ENCODE measurements at regions not wholly inside any gene's neighbourhood (a gene's known extent, or its start where the extent isn't known, plus 50 kb on each side); places are given as distances from the start of the nearest gene placed in this dataset.

DNA sequence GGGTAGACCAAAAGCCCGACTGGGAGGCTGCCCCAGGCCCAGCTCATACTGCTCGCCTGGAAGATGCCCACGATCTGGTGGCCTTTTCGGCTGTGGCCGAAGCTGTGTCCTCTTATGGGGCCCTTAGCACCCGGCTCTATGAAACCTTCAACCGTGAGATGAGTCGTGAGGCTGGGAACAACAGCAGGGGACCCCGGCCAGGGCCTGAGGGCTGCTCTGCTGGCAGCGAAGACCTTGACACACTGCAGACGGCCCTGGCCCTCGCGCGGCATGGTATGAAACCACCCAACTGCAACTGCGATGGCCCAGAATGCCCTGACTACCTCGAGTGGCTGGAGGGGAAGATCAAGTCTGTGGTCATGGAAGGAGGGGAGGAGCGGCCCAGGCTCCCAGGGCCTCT, 61.7 kb downstream of the TET3 start:
- Histone ChIP-seq H3K36me3 (ENCODE audit: control insufficient read depth in 2 of 2, insufficient read depth in 2 of 2, low read length in 2 of 2) (peaks cover 15 to 24% of the 10 kb centered on the region in 2 donors), H3K4me3 (ENCODE audit: low read length in 2 of 2) (no peak overlapping the region), H3K4me1 (ENCODE audit: control insufficient read depth in 2 of 2, insufficient read depth in 2 of 2, low read length in 2 of 2) (no peaks in the 10 kb centered on the region), H3K27me3 (ENCODE audit: control insufficient read depth in 2 of 2, insufficient read depth in 2 of 2, low read length in 2 of 2) (no peaks in the 10 kb centered on the region), H3K9ac (ENCODE audit: low read depth in 1 of 2, low read length in 2 of 2) (no peak overlapping the region), H3K27ac (ENCODE audit: low read depth in 2 of 2, low read length in 2 of 2) (no peak overlapping the region), H3K9me3 (ENCODE audit: control insufficient read depth in 2 of 2, low read length in 2 of 2) (no peaks in the 10 kb centered on the region)

DNA sequence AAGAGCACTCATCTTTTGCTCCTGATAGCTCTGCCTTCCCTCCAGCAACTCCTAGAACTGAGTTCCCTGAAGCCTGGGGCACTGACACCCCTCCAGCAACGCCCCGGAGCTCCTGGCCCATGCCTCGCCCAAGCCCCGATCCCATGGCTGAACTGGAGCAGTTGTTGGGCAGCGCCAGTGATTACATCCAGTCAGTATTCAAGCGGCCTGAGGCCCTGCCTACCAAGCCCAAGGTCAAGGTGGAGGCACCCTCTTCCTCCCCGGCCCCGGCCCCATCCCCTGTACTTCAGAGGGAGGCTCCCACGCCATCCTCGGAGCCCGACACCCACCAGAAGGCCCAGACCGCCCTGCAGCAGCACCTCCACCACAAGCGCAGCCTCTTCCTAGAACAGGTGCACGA, 62.4 kb downstream of the TET3 start:
- Histone ChIP-seq H3K27ac (ENCODE audit: low read depth in 2 of 2, low read length in 2 of 2) (no peak overlapping the region), H3K4me3 (ENCODE audit: low read length in 2 of 2) (no peak overlapping the region), H3K9me3 (ENCODE audit: control insufficient read depth in 2 of 2, low read length in 2 of 2) (no peaks in the 10 kb centered on the region), H3K27me3 (ENCODE audit: control insufficient read depth in 2 of 2, insufficient read depth in 2 of 2, low read length in 2 of 2) (no peaks in the 10 kb centered on the region), H3K36me3 (ENCODE audit: control insufficient read depth in 2 of 2, insufficient read depth in 2 of 2, low read length in 2 of 2) (peaks cover 15 to 25% of the 10 kb centered on the region in 2 donors), H3K9ac (ENCODE audit: low read depth in 1 of 2, low read length in 2 of 2) (no peak overlapping the region), H3K4me1 (ENCODE audit: control insufficient read depth in 2 of 2, insufficient read depth in 2 of 2, low read length in 2 of 2) (no peaks in the 10 kb centered on the region)

DNA sequence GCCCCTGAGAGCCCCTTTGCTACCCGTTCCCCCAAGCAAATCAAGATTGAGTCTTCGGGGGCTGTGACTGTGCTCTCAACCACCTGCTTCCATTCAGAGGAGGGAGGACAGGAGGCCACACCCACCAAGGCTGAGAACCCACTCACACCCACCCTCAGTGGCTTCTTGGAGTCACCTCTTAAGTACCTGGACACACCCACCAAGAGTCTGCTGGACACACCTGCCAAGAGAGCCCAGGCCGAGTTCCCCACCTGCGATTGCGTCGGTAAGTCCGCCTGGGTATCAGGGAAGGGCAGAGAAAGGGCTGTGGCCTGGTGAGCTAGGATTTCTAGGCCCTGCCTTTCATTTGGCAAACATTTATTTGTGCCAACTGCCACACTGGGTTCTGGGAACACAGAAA, 63.4 kb downstream of the TET3 start:
- Histone ChIP-seq H3K4me1 (ENCODE audit: control insufficient read depth in 2 of 2, insufficient read depth in 2 of 2, low read length in 2 of 2) (no peaks in the 10 kb centered on the region), H3K27me3 (ENCODE audit: control insufficient read depth in 2 of 2, insufficient read depth in 2 of 2, low read length in 2 of 2) (no peaks in the 10 kb centered on the region), H3K9ac (ENCODE audit: low read depth in 1 of 2, low read length in 2 of 2) (no peak overlapping the region), H3K9me3 (ENCODE audit: control insufficient read depth in 2 of 2, low read length in 2 of 2) (no peaks in the 10 kb centered on the region), H3K4me3 (ENCODE audit: low read length in 2 of 2) (no peak overlapping the region), H3K27ac (ENCODE audit: low read depth in 2 of 2, low read length in 2 of 2) (no peak overlapping the region), H3K36me3 (ENCODE audit: control insufficient read depth in 2 of 2, insufficient read depth in 2 of 2, low read length in 2 of 2) (peaks cover 15 to 25% of the 10 kb centered on the region in 2 donors)

DNA sequence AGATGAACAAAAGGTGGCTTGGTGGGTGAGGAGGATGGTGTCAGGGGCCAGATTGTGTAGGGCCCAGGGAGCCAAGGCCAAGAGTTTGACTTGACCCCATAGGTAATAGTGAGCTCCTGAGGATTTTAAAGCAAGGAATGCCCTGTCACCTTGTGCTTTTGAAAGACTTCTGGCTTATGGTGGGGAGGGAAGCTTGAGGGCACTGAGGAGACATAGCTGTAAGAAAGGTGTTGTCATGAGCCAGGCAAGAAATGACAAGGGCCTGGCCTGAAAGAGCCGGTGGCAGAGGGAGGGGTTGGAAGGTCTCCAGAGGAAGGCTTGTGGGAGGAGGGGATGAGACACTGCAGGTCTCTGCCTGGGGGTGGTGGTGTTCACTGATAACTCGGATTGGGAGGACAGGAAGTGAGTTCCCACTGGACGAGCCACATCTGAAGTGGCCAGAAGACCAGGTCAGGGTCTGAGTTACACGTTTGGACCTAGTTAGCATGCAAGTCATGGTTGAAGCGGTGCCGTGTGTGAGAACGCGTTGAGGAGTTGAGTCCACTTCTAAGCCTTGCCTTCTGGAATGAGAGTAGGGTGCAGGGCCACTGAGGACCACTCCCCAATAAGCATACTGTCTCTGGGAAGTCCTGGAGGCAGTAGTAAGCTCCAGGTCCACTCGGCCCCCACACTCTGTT, 64.3 kb downstream of the TET3 start:
- H3K9ac ChIP-seq (ENCODE audit: low read depth in 1 of 2, low read length in 2 of 2): no peak overlapping the region
- peaks cover 17 to 25% of the 10 kb centered on the region in 2 donors for H3K36me3 ChIP-seq (ENCODE audit: control insufficient read depth in 2 of 2, insufficient read depth in 2 of 2, low read length in 2 of 2)
- no peak overlapping the region for H3K27ac ChIP-seq (ENCODE audit: low read depth in 2 of 2, low read length in 2 of 2)
- no peaks in the 10 kb centered on the region for H3K4me1 ChIP-seq (ENCODE audit: control insufficient read depth in 2 of 2, insufficient read depth in 2 of 2, low read length in 2 of 2)
- H3K9me3 ChIP-seq (ENCODE audit: control insufficient read depth in 2 of 2, low read length in 2 of 2): no peaks in the 10 kb centered on the region
- H3K4me3 ChIP-seq (ENCODE audit: low read length in 2 of 2): no peak overlapping the region
- H3K27me3 ChIP-seq (ENCODE audit: control insufficient read depth in 2 of 2, insufficient read depth in 2 of 2, low read length in 2 of 2): no peaks in the 10 kb centered on the region

DNA sequence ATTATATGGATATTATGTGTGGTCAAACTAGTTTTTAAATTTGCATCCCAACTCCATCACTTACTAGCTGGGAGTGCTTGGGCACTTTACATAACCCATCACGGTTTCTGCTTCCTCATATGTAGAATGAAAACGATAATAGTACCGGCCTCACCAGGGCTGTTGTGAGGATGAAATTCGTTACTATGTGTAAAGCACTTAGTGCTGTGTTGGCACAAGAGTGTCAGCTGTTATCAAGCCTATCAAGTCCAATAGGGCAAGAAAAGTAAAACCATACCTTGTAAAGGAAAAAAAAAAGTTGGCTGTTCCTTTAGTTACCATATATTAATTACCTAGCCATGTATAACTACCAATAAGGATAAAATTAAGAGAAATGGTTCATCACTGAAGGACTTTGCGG, 65.4 kb downstream of the TET3 start:
- H3K9ac ChIP-seq (ENCODE audit: low read depth in 1 of 2, low read length in 2 of 2): no peak overlapping the region

DNA sequence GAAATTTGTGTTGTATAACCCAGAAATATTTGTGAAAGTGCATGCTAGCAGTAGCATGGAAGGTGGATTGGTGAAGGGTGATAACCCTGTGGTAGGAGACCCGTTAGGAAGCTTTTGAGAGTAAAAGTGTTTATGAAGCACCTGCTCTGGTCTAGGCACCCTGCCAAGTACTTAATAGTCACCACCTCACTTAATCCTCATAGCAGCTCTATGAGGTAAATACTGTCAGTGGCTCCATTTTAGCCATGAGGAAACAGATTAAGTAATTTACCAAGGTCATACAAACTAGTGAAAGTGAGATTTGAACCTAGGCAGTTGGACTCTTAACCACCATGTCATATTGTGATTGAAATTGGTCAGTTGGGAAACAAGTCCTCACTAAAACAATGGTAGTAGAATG, 66.8 kb downstream of the TET3 start:
- H3K9ac ChIP-seq (ENCODE audit: low read depth in 1 of 2, low read length in 2 of 2): no peak overlapping the region
- no peak overlapping the region for H3K4me3 ChIP-seq (ENCODE audit: low read length in 2 of 2)
- no peak overlapping the region for H3K27ac ChIP-seq (ENCODE audit: low read depth in 2 of 2, low read length in 2 of 2)
- H3K9me3 ChIP-seq (ENCODE audit: control insufficient read depth in 2 of 2, low read length in 2 of 2): no peaks in the 10 kb centered on the region
- no peaks in the 10 kb centered on the region for H3K4me1 ChIP-seq (ENCODE audit: control insufficient read depth in 2 of 2, insufficient read depth in 2 of 2, low read length in 2 of 2)
- H3K27me3 ChIP-seq (ENCODE audit: control insufficient read depth in 2 of 2, insufficient read depth in 2 of 2, low read length in 2 of 2): no peaks in the 10 kb centered on the region
- peaks cover 17 to 25% of the 10 kb centered on the region in 2 donors for H3K36me3 ChIP-seq (ENCODE audit: control insufficient read depth in 2 of 2, insufficient read depth in 2 of 2, low read length in 2 of 2)

More for the DNA sequence above, 65.4 kb downstream of the TET3 start:
- Histone ChIP-seq H3K4me3 (ENCODE audit: low read length in 2 of 2) (no peak overlapping the region), H3K27me3 (ENCODE audit: control insufficient read depth in 2 of 2, insufficient read depth in 2 of 2, low read length in 2 of 2) (no peaks in the 10 kb centered on the region), H3K9me3 (ENCODE audit: control insufficient read depth in 2 of 2, low read length in 2 of 2) (no peaks in the 10 kb centered on the region), H3K27ac (ENCODE audit: low read depth in 2 of 2, low read length in 2 of 2) (no peak overlapping the region), H3K4me1 (ENCODE audit: control insufficient read depth in 2 of 2, insufficient read depth in 2 of 2, low read length in 2 of 2) (no peaks in the 10 kb centered on the region), H3K36me3 (ENCODE audit: control insufficient read depth in 2 of 2, insufficient read depth in 2 of 2, low read length in 2 of 2) (peaks cover 17 to 25% of the 10 kb centered on the region in 2 donors)

DNA sequence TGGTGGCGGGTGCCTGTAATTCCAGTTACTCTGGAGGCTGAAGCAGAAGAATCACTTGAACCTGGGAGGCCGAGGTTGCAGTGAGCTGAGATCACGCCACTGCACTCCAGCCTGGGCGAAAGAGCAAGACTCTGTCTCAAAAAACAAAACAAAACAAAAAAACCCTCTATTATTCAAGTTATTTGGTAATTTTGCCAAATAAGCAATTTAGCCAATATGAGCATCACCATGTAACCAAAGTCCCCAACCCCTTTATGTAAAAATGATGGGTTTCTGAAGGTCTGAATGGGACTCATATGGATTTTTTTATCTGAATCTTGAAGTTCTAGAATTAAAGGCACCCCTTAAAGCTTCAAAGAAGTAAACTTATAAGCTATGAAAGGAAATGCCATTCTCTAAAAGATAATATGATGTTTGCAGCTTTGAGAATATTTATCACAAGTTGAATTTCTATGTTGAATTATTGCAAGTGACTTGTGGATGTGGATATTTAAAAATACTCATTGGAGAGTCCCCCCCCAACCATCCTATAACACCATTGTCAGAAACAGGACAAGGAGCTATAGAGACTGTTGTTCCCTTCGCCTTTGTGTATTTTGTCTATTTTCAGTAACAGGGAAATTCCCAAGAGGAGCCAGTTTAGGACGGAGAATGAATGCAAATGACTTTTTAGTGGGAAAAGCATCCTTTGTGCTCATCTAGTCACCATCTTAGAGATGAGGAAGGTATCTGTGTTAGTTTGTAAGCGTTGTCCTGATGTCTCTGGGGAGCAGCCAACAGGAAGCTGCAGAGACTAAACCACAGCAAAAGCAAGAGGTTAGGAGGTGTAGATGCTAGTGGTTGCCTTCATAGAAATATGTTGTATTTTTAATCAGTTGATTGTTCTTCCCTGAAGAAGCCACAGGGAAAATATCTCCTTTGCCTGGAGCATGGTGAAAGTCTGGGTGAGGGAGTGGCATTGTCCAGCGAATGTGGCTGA, 68.3 kb downstream of the TET3 start:
- Histone ChIP-seq H3K4me1 (ENCODE audit: control insufficient read depth in 2 of 2, insufficient read depth in 2 of 2, low read length in 2 of 2) (no peaks in the 10 kb centered on the region), H3K36me3 (ENCODE audit: control insufficient read depth in 2 of 2, insufficient read depth in 2 of 2, low read length in 2 of 2) (peaks cover 10 to 22% of the 10 kb centered on the region in 2 donors), H3K9me3 (ENCODE audit: control insufficient read depth in 2 of 2, low read length in 2 of 2) (no peaks in the 10 kb centered on the region), H3K9ac (ENCODE audit: low read depth in 1 of 2, low read length in 2 of 2) (no peak overlapping the region), H3K4me3 (ENCODE audit: low read length in 2 of 2) (no peak overlapping the region), H3K27ac (ENCODE audit: low read depth in 2 of 2, low read length in 2 of 2) (no peak overlapping the region), H3K27me3 (ENCODE audit: control insufficient read depth in 2 of 2, insufficient read depth in 2 of 2, low read length in 2 of 2) (no peaks in the 10 kb centered on the region)

DNA sequence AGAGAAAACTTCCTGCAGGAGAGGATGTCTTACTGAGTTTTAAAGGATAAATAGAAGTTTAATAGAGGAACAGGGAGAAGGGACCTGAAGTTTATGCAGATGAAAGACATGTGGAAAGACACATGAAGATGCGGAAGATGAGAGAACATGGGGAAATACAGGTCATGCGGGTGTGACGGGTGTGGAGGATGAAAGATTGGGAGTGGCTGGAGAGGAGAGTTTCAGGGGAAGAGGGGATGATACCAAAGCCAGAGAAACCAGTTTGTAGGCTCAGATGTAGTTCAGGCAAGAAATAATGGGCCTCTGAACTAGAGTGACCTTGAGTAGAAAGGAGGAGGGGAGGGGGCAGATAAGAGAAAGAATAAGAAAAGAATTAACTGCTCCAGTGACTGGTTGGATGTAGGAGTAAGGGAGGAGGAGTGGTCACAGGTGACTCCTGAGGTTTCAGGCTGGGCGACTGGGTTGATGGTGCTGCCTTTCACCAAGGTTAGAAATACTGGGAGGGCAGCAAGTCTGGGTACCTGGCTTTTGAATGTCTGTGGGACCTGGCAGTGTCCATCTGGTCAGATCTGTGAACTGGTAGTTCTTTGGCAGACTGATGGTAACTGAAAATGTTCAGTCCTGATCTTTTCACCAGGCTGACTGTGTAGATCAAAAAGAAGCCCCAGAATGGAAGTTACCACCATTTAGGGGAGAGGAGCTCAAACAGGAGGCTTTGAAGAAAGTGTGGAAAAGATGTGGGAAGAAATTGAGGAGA, 69.4 kb downstream of the TET3 start:
- H3K9ac ChIP-seq (ENCODE audit: low read depth in 1 of 2, low read length in 2 of 2): no peak overlapping the region
- peaks cover 2 to 11% of the 10 kb centered on the region in 2 donors for H3K36me3 ChIP-seq (ENCODE audit: control insufficient read depth in 2 of 2, insufficient read depth in 2 of 2, low read length in 2 of 2)
- no peaks in the 10 kb centered on the region for H3K27me3 ChIP-seq (ENCODE audit: control insufficient read depth in 2 of 2, insufficient read depth in 2 of 2, low read length in 2 of 2)
- no peaks in the 10 kb centered on the region for H3K4me1 ChIP-seq (ENCODE audit: control insufficient read depth in 2 of 2, insufficient read depth in 2 of 2, low read length in 2 of 2)
- H3K27ac ChIP-seq (ENCODE audit: low read depth in 2 of 2, low read length in 2 of 2): no peak overlapping the region
- H3K9me3 ChIP-seq (ENCODE audit: control insufficient read depth in 2 of 2, low read length in 2 of 2): no peaks in the 10 kb centered on the region
- no peak overlapping the region for H3K4me3 ChIP-seq (ENCODE audit: low read length in 2 of 2)

DNA sequence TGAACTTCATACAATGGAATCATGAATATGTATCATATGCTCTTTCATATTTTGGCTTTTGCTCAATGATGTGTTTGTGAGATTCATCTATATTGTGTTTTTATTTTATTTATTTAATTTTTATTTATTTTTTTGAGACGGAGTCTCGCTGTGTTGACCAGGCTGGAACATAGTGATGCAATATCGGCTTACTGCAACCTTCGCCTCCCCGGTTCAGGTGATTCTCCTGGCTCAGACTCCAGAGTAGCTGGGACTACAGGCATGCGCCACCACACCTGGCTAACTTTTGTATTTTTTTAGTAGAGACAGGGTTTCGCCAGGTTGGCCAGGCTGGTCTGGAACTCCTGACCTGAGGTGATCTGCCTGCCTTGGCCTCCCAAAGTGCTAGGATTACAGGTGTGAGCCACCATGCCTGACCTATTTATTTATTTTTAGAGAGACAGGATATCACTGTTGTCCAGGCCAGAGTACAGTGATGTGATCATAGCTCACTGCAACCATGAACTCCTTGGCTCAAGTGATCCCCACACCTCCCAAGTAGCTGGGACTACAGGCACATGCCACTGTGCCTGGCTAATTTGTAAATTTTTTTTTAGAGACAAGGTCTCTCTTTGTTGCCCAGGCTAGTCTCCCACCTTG, 74.5 kb downstream of the TET3 start:
- Histone ChIP-seq H3K4me1 (ENCODE audit: control insufficient read depth in 2 of 2, insufficient read depth in 2 of 2, low read length in 2 of 2) (no peaks in the 10 kb centered on the region), H3K9ac (ENCODE audit: low read depth in 1 of 2, low read length in 2 of 2) (no peak overlapping the region), H3K27ac (ENCODE audit: low read depth in 2 of 2, low read length in 2 of 2) (no peak overlapping the region), H3K4me3 (ENCODE audit: low read length in 2 of 2) (no peak overlapping the region), H3K36me3 (ENCODE audit: control insufficient read depth in 2 of 2, insufficient read depth in 2 of 2, low read length in 2 of 2) (peaks cover 5 to 10% of the 10 kb centered on the region in 2 donors), H3K27me3 (ENCODE audit: control insufficient read depth in 2 of 2, insufficient read depth in 2 of 2, low read length in 2 of 2) (no peaks in the 10 kb centered on the region), H3K9me3 (ENCODE audit: control insufficient read depth in 2 of 2, low read length in 2 of 2) (no peaks in the 10 kb centered on the region)

Data from mucosa of rectum (tissue), 2 donors.